OCI-LY7 (cell line): ENCODE measurements at regions not wholly inside any gene's neighbourhood (a gene's known extent, or its start where the extent isn't known, plus 50 kb on each side); places are given as distances from the start of the nearest gene placed in this dataset.

Experiments
- BruUV-seq: library from RNA; stranded (reverse); fragments of 400-500 nt; replicated peaks from 2 replicates; lab custom pipeline; 2021; lab: Mats Ljungman, UMichigan
- CTCF ChIA-PET: fragments of 300-600 bp; sonication (Branson Sonifier 250); formaldehyde crosslinking; loops from one replicate; lab custom pipeline; 2022; ENCODE audit warnings: antibody characterized with exemption; ENCODE audit not compliant: unreplicated experiment; lab: Charles Lee
- POLR2A ChIA-PET: fragments of 300-600 bp; sonication (Branson Sonifier 250); formaldehyde crosslinking; loops from one replicate; lab custom pipeline; 2022; ENCODE audit warnings: antibody characterized with exemption; lab: Charles Lee
- DNase-seq: peaks from one replicate; pipeline ENCODE4 v3.0.0-alpha.2; 2015; ENCODE audit warnings: low spot score
- H2AFZ ChIP-seq: fragments of 200-600 bp; sonication (generic), shearing (Covaris generic); 2 replicates; pipeline ENCODE4 v1.6.1; 2014; ENCODE audit warnings: mild to moderate bottlenecking, antibody characterized with exemption, low read length, moderate library complexity
- H3K27ac ChIP-seq: fragments of 200-600 bp; sonication (generic); 2 replicates; pipeline ENCODE4 v1.5.1; 2014; ENCODE audit warnings: mixed run types, low read depth, mild to moderate bottlenecking, moderate library complexity, low read length, inconsistent platforms; ENCODE audit not compliant: poor library complexity, severe bottlenecking
- H3K36me3 ChIP-seq: fragments of 200-600 bp; sonication (generic); 2 replicates; pipeline ENCODE4 v1.6.1; 2014; ENCODE audit warnings: mild to moderate bottlenecking, antibody characterized with exemption, low read length, moderate library complexity, mixed read lengths; ENCODE audit not compliant: insufficient read depth
- H3K4me1 ChIP-seq: fragments of 200-600 bp; sonication (generic); 2 replicates; pipeline ENCODE4 v1.5.1; 2014; ENCODE audit warnings: mild to moderate bottlenecking, low read length; ENCODE audit not compliant: insufficient read depth, poor library complexity, severe bottlenecking
- H3K4me2 ChIP-seq: fragments of 200-600 bp; sonication (generic); 2 replicates; pipeline ENCODE4 v1.6.1; 2014; ENCODE audit warnings: mild to moderate bottlenecking, low read length
- H3K4me3 ChIP-seq: fragments of 200-600 bp; sonication (generic); 2 replicates; pipeline ENCODE4 v1.5.1; 2014; ENCODE audit warnings: mild to moderate bottlenecking, low read depth, low read length; ENCODE audit not compliant: poor library complexity, severe bottlenecking
- H3K79me2 ChIP-seq: fragments of 200-600 bp; sonication (generic); 2 replicates; pipeline ENCODE4 v1.6.1; 2016; ENCODE audit warnings: low read depth, mild to moderate bottlenecking, low read length, moderate library complexity, mixed read lengths; ENCODE audit not compliant: insufficient read depth
- H3K9me2 ChIP-seq: fragments of 200-600 bp; sonication (generic); 2 replicates; pipeline ENCODE4 v1.6.1; 2016; ENCODE audit warnings: mild to moderate bottlenecking, low read length, mixed read lengths; ENCODE audit not compliant: insufficient read depth
- H3K9me3 ChIP-seq: fragments of 200-600 bp; sonication (generic); 2 replicates; pipeline ENCODE4 v1.6.1; 2014; ENCODE audit warnings: mild to moderate bottlenecking, mixed run types, low read length, mixed read lengths
- H4K20me1 ChIP-seq: fragments of 200-600 bp; sonication (generic); 2 replicates; pipeline ENCODE4 v1.6.1; 2014; ENCODE audit warnings: mild to moderate bottlenecking, antibody characterized with exemption, low read length, moderate library complexity, mixed read lengths; ENCODE audit not compliant: insufficient read depth
- CTCF ChIP-seq: fragments of 200-600 bp; sonication (generic); conservative IDR thresholded peaks from 2 replicates; pipeline ENCODE4 v1.5.1; 2014; ENCODE audit warnings: mild to moderate bottlenecking, antibody characterized with exemption, low read length, moderate library complexity, mixed read lengths
- EZH2phosphoT487 ChIP-seq: fragments of 200-600 bp; sonication (generic); IDR thresholded peaks from 2 replicates; pipeline ENCODE4 v1.6.1; 2018; ENCODE audit warnings: low read depth, borderline replicate concordance, mild to moderate bottlenecking, mixed run types, antibody characterized with exemption, low read length, moderate library complexity, mixed read lengths
- intact Hi-C: fragments of 100-400 bp; cut with micrococcal nuclease; formaldehyde crosslinking; loops from one replicate; pipeline ENCODE4 v1.10.0; 2022; ENCODE audit not compliant: unreplicated experiment

- Histone ChIP-seq H3K4me2 (no peak overlapping the region), H3K9me2 (no peaks in the 10 kb centered on the region), H3K4me1 (peaks cover 5% of the 10 kb centered on the region), H3K4me3 (no peak overlapping the region), H3K9me3 (no peaks in the 10 kb centered on the region), H3K27ac (no peak overlapping the region), H3K36me3 (no peaks in the 10 kb centered on the region), H4K20me1 (no peaks in the 10 kb centered on the region), H2AFZ (peak overlapping the region; percentile 61; the same call in 1 of the 2 replicates), H3K79me2 (no peaks in the 10 kb centered on the region)
- intact Hi-C loops, result no loop called here
- no peak for DNase-seq
- ChIA-PET CTCF (no interaction called here), POLR2A (interaction anchor here (0.6 to 1.3 kb wide), 5 partner anchors 8 to 76 kb away, joined by 3 to 4 read pairs (median 4); no protein-coding TSS in a partner anchor)
- no TSS peak for BruUV-seq
- no peak for TF ChIP-seq CTCF
- no peak for TF ChIP-seq EZH2phosphoT487
Observed at GRCh38 chr2:45166229-45166890, 157.1 kb upstream of the SIX2 start.

GRCh38 chr2:45162711-45163110 lies 153.5 kb upstream of the SIX2 start:
- BruUV-seq, result no TSS peak
- POLR2A ChIA-PET, result interaction anchor here (1.4 kb wide), 1 partner anchor 11 kb away, joined by 3 read pairs; no protein-coding TSS in a partner anchor
- H3K4me3 ChIP-seq, result no peak overlapping the region
- H4K20me1 ChIP-seq, result no peaks in the 10 kb centered on the region
- no peaks in the 10 kb centered on the region for H3K36me3 ChIP-seq
- DNase-seq, result no peak
- no peak for TF ChIP-seq CTCF
- no peak for TF ChIP-seq EZH2phosphoT487
- intact Hi-C loops, result no loop called here
- H3K9me2 ChIP-seq, result no peaks in the 10 kb centered on the region
- H2AFZ ChIP-seq, result peak overlapping the region; percentile 5; the same call in 1 of the 2 replicates
- H3K27ac ChIP-seq, result no peak overlapping the region
- CTCF ChIA-PET, result no interaction called here
- H3K4me1 ChIP-seq, result peaks cover 14% of the 10 kb centered on the region
- H3K79me2 ChIP-seq, result no peaks in the 10 kb centered on the region
- no peak overlapping the region for H3K4me2 ChIP-seq
- no peaks in the 10 kb centered on the region for H3K9me3 ChIP-seq

GRCh38 chr2:45156605-45157004 lies 147.4 kb upstream of the SIX2 start:
- no peak overlapping the region for H2AFZ ChIP-seq
- no peaks in the 10 kb centered on the region for H3K36me3 ChIP-seq
- BruUV-seq, result no TSS peak
- peaks cover 13% of the 10 kb centered on the region for H3K4me1 ChIP-seq
- H3K9me3 ChIP-seq, result peaks cover under 1% of the 10 kb centered on the region; the same call in 1 of the 2 replicates
- H3K79me2 ChIP-seq, result no peaks in the 10 kb centered on the region
- no peaks in the 10 kb centered on the region for H4K20me1 ChIP-seq
- no peak overlapping the region for H3K27ac ChIP-seq
- no peak overlapping the region for H3K4me2 ChIP-seq
- no peaks in the 10 kb centered on the region for H3K9me2 ChIP-seq
- ChIA-PET POLR2A (no interaction called here), CTCF (no interaction called here)
- no peak for DNase-seq
- TF ChIP-seq EZH2phosphoT487 (no peak), CTCF (no peak)
- intact Hi-C loops, result no loop called here
- no peak overlapping the region for H3K4me3 ChIP-seq
